Endothelial cell of umbilical vein (primary cell): ENCODE measurements at regions not wholly inside any gene's neighbourhood (a gene's known extent, or its start where the extent isn't known, plus 50 kb on each side); places are given as distances from the start of the nearest gene placed in this dataset.

Experiments
- EZH2 ChIP-seq: IDR thresholded peaks from 2 replicates; pipeline ENCODE4 v1.6.1; 2012; ENCODE audit warnings: borderline replicate concordance, low read depth, mild to moderate bottlenecking, moderate library complexity, low read length, inconsistent platforms; ENCODE audit not compliant: severe bottlenecking
- FOS ChIP-seq: IDR thresholded peaks from 2 replicates; pipeline ENCODE4 v1.6.1; 2011; ENCODE audit warnings: mild to moderate bottlenecking, low read length, moderate library complexity, borderline replicate concordance; ENCODE audit not compliant: insufficient read depth
- GATA2 ChIP-seq: IDR thresholded peaks from 2 replicates; pipeline ENCODE4 v1.7.0; 2011; ENCODE audit warnings: low read depth, mild to moderate bottlenecking, moderate library complexity, mixed read lengths, low read length; ENCODE audit not compliant: insufficient read length, insufficient read depth
- JUN ChIP-seq: IDR thresholded peaks from 2 replicates; pipeline ENCODE4 v1.6.1; 2011; ENCODE audit warnings: borderline replicate concordance, low read depth; ENCODE audit not compliant: insufficient read length, insufficient read depth
- MYC ChIP-seq: IDR thresholded peaks from one replicate; pipeline ENCODE4 v1.6.1; 2011; ENCODE audit warnings: mild to moderate bottlenecking, low read depth, low read length
- POLR2A ChIP-seq: IDR thresholded peaks from 2 replicates; pipeline ENCODE4 v1.6.1; 2012; ENCODE audit warnings: low read depth, mild to moderate bottlenecking, control low read depth, low read length
- POLR2AphosphoS5 ChIP-seq: IDR thresholded peaks from 2 replicates; pipeline ENCODE4 v1.6.1; 2012; ENCODE audit warnings: low read depth, mild to moderate bottlenecking, control low read depth, low read length, moderate library complexity; ENCODE audit not compliant: insufficient read depth
- TF ChIP-seq, protein P1 (sequence below), 2 donors: IDR thresholded peaks; 1 replicate in 1 of 2; 2 replicates in 1 of 2; pipeline ENCODE4 v1.5.1; 2011; ENCODE audit warnings: low read length in 2 of 2, mild to moderate bottlenecking in 2 of 2, moderate library complexity in 2 of 2, control low read depth in 1 of 2, inconsistent platforms in 1 of 2, low read depth in 1 of 2; ENCODE audit not compliant: insufficient read depth in 1 of 2; ENCODE audit errors: extremely low read depth in 1 of 2
- TF ChIP-seq, protein P2 (sequence below): IDR thresholded peaks from 2 replicates; pipeline ENCODE4 v1.6.1; 2011; ENCODE audit not compliant: insufficient read depth, insufficient read length

DNA sequence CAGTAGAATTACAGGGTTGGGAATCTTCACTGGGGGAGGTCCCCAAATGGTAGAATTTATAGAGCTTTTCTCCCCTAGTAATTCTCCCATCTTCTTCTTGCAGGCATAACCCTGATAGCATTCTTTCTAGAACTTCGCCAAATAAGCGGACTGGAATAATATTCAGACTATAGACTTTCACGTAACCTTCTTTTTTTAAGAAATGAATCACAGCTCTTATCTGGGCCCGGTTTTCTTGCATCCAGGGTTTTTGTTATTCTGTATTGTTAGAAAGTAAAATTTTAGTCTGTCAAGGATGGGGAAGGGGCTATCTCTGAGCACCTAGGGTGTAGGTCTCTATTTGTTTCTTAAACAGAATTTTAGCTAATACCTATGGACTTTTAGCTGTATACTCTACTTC, 476.8 kb upstream of the CITED2 start:
- TF ChIP-seq, protein P1, sequence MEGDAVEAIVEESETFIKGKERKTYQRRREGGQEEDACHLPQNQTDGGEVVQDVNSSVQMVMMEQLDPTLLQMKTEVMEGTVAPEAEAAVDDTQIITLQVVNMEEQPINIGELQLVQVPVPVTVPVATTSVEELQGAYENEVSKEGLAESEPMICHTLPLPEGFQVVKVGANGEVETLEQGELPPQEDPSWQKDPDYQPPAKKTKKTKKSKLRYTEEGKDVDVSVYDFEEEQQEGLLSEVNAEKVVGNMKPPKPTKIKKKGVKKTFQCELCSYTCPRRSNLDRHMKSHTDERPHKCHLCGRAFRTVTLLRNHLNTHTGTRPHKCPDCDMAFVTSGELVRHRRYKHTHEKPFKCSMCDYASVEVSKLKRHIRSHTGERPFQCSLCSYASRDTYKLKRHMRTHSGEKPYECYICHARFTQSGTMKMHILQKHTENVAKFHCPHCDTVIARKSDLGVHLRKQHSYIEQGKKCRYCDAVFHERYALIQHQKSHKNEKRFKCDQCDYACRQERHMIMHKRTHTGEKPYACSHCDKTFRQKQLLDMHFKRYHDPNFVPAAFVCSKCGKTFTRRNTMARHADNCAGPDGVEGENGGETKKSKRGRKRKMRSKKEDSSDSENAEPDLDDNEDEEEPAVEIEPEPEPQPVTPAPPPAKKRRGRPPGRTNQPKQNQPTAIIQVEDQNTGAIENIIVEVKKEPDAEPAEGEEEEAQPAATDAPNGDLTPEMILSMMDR (IDR thresholded peaks at IDR 0.05; ENCODE audit: extremely low read depth in 1 of 2, insufficient read depth in 1 of 2, low read depth in 1 of 2, low read length in 2 of 2): no peak
- no peak for TF ChIP-seq POLR2AphosphoS5
- no peak for TF ChIP-seq EZH2
- no peak for TF ChIP-seq POLR2A
- TF ChIP-seq, protein P2, sequence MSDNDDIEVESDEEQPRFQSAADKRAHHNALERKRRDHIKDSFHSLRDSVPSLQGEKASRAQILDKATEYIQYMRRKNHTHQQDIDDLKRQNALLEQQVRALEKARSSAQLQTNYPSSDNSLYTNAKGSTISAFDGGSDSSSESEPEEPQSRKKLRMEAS: no peak
- no peak for TF ChIP-seq FOS
- TF ChIP-seq MYC: no peak
- TF ChIP-seq JUN: no peak
- TF ChIP-seq GATA2: no peak
